Ovary (tissue), 7 donors: ENCODE measurements at regions not wholly inside any gene's neighbourhood (a gene's known extent, or its start where the extent isn't known, plus 50 kb on each side); places are given as distances from the start of the nearest gene placed in this dataset.
"Not testable (repeated sequence)": the region's sequence is repeated elsewhere in the genome, so short reads cannot be mapped to it uniquely, and the experiment has no call there.

Source experiments
- DNase-seq, 5 donors: peaks; one replicate each; pipeline ENCODE4 v3.0.0-alpha.2; 2019 to 2020
- H3K27ac ChIP-seq, 2 donors: fragments of 200-600 bp; one replicate each; pipeline versions ENCODE4 v1.5.1 to v1.8.0; 2019 to 2022
- H3K27me3 ChIP-seq: fragments of 200-600 bp; one replicate; pipeline ENCODE4 v1.8.0; 2022
- H3K36me3 ChIP-seq: fragments of 200-600 bp; sonication (generic); one replicate; pipeline ENCODE4 v1.5.1; 2019
- H3K4me1 ChIP-seq: one replicate; pipeline ENCODE4 v1.8.1; 2013; ENCODE audit warnings: mild to moderate bottlenecking, moderate library complexity; ENCODE audit not compliant: insufficient read depth
- H3K4me3 ChIP-seq: fragments of 200-600 bp; sonication (generic); one replicate; pipeline ENCODE4 v1.5.1; 2017
- H3K9me3 ChIP-seq, 2 donors: fragments of 200-600 bp in 1 of 2; sonication (generic) in 1 of 2; one replicate each; pipeline versions ENCODE4 v1.5.1 to v1.8.1; 2013 to 2019; ENCODE audit warnings: mild to moderate bottlenecking in 1 of 2, moderate library complexity in 1 of 2
- CTCF ChIP-seq, 3 donors: fragments of 450-650 bp in 2 of 3; fragments of 200-600 bp in 1 of 3; IDR thresholded peaks; one replicate each; pipeline versions ENCODE4 v1.5.1 to v1.8.0; 2016 to 2022; ENCODE audit warnings: antibody characterized with exemption in 3 of 3, mild to moderate bottlenecking in 1 of 3
- EP300 ChIP-seq: sonication (generic); formaldehyde crosslinking; IDR thresholded peaks from one replicate; pipeline ENCODE4 v1.6.1; 2017; ENCODE audit warnings: antibody characterized with exemption
- POLR2A ChIP-seq: fragments of 450-650 bp; IDR thresholded peaks from one replicate; pipeline ENCODE4 v1.6.1; 2017; ENCODE audit warnings: antibody characterized with exemption, mild to moderate bottlenecking, moderate library complexity
- WGBS, 3 donors: extraction: QIAGEN DNeasy Blood & Tissue Kit in 1 of 3; methylation state at CpG; one replicate each; pipeline versions ENCODE4 v1.1.5 to v1.1.7; 2013 to 2017; 5-methylcytosine and 5-hydroxymethylcytosine counted together
- intact Hi-C, 4 donors: fragments of 100-400 bp; cut with DNase I; formaldehyde crosslinking; loops; one replicate each; pipeline versions ENCODE4 v1.11.0 to v1.15.1; 2022 to 2023
- donor health status: DM: no; HTN: no; CAD: no; lungs with moderate emphysema.
- donor health status: DM: no; HTN: no; CAD: no.
- donor health status: Bipolar disorder and iron deficiency.
- donor health status: DM: no; HTN: no; CAD: no.
- donor health status: DM: yes; HTN: yes; CAD: no.

- TF ChIP-seq CTCF (IDR thresholded peaks at IDR 0.05) (no peak), EP300 (no peak), POLR2A (no peak)
- Histone ChIP-seq H3K4me1 (peaks cover 2% of the 10 kb centered on the region), H3K36me3 (no peaks in the 10 kb centered on the region), H3K9me3 (no peaks in the 10 kb centered on the region), H3K4me3 (no peak overlapping the region), H3K27ac (no peak overlapping the region), H3K27me3 (no peaks in the 10 kb centered on the region)
- WGBS, 3 donors: 89 to 96% (median 95%) methylated on average over 8 of the region's 8 CpGs
- DNase-seq: no peak
- intact Hi-C loops: no loop called here
These were observed 75.8 kb upstream of the BCAR3 start for GRCh38 chr1:93757256-93758036.

GRCh38 chr1:93756657-93757056 lies 75.0 kb upstream of the BCAR3 start:
- no peaks in the 10 kb centered on the region for H3K9me3 ChIP-seq
- H3K4me3 ChIP-seq: no peak overlapping the region
- DNase-seq: no peak
- H3K27ac ChIP-seq: no peak overlapping the region
- intact Hi-C loops: no loop called here
- no peaks in the 10 kb centered on the region for H3K27me3 ChIP-seq
- no peaks in the 10 kb centered on the region for H3K36me3 ChIP-seq
- no peak for TF ChIP-seq POLR2A
- TF ChIP-seq EP300: no peak
- TF ChIP-seq CTCF (IDR thresholded peaks at IDR 0.05): no peak
- peaks cover 2% of the 10 kb centered on the region for H3K4me1 ChIP-seq

- H3K27ac ChIP-seq, DNase-seq, H3K9me3 ChIP-seq, H3K4me1 ChIP-seq, H3K27me3 ChIP-seq, H3K4me3 ChIP-seq, H3K36me3 ChIP-seq, intact Hi-C loops: not testable (repeated sequence)
These were observed 73.6 kb upstream of the BCAR3 start for GRCh38 chr1:93755251-93755715.

GRCh38 chr1:93753791-93754763 lies 72.4 kb upstream of the BCAR3 start:
- Histone ChIP-seq H3K4me3 (no peak overlapping the region), H3K27me3 (no peaks in the 10 kb centered on the region), H3K4me1 (peaks cover 2% of the 10 kb centered on the region), H3K36me3 (no peaks in the 10 kb centered on the region), H3K27ac (no peak overlapping the region), H3K9me3 (no peaks in the 10 kb centered on the region)
- 16 to 27% (median 23%) methylated on average over 6 of the region's 6 CpGs for WGBS, 3 donors
- TF ChIP-seq CTCF (IDR thresholded peaks at IDR 0.05) (no peak), EP300 (no peak), POLR2A (no peak)
- intact Hi-C loops: no loop called here
- DNase-seq: peak in 1 of 5 donors; percentile 30
